DOHH2 (cell line): ENCODE measurements at regions not wholly inside any gene's neighbourhood (a gene's known extent, or its start where the extent isn't known, plus 50 kb on each side); places are given as distances from the start of the nearest gene placed in this dataset.

Experiments
- H3F3A ChIP-seq: fragments of 200-600 bp; sonication (generic), shearing (Covaris generic); 2 replicates; pipeline ENCODE4 v1.6.0; 2016; ENCODE audit warnings: antibody characterized with exemption, mild to moderate bottlenecking; ENCODE audit not compliant: control insufficient read depth, insufficient read depth
- H3K27ac ChIP-seq: fragments of 200-600 bp; sonication (generic); 2 replicates; pipeline ENCODE4 v1.5.1; 2014; ENCODE audit warnings: low read depth, mild to moderate bottlenecking, low read length, moderate library complexity
- H3K27me3 ChIP-seq: fragments of 200-600 bp; sonication (generic); 2 replicates; pipeline ENCODE4 v1.6.1; 2014; ENCODE audit warnings: mild to moderate bottlenecking, low read length, mixed read lengths; ENCODE audit not compliant: control insufficient read depth
- H3K36me3 ChIP-seq: fragments of 200-600 bp; sonication (generic); 2 replicates; pipeline ENCODE4 v1.6.1; 2014; ENCODE audit warnings: mild to moderate bottlenecking, low read length, moderate library complexity, mixed read lengths; ENCODE audit not compliant: control insufficient read depth
- H3K4me1 ChIP-seq: fragments of 200-600 bp; sonication (generic); 2 replicates; pipeline ENCODE4 v1.6.1; 2014; ENCODE audit warnings: mild to moderate bottlenecking, low read length, mixed read lengths; ENCODE audit not compliant: control insufficient read depth
- H3K4me2 ChIP-seq: fragments of 200-600 bp; sonication (generic); 2 replicates; pipeline ENCODE4 v1.6.0; 2014; ENCODE audit warnings: mild to moderate bottlenecking, low read length, moderate library complexity
- H3K4me3 ChIP-seq: fragments of 200-600 bp; sonication (generic); 2 replicates; pipeline ENCODE4 v1.5.1; 2014; ENCODE audit warnings: mild to moderate bottlenecking, low read length, mixed read lengths
- H3K79me2 ChIP-seq: fragments of 200-600 bp; sonication (generic); 2 replicates; pipeline ENCODE4 v1.6.1; 2014; ENCODE audit warnings: mild to moderate bottlenecking, low read length, mixed read lengths; ENCODE audit not compliant: control insufficient read depth
- H3K9me2 ChIP-seq: fragments of 200-600 bp; sonication (generic); replicated peaks from 2 replicates; pipeline ENCODE4 v1.6.1; 2014; ENCODE audit warnings: mild to moderate bottlenecking, low read length, mixed read lengths; ENCODE audit not compliant: control insufficient read depth
- H3K9me3 ChIP-seq: fragments of 200-600 bp; sonication (generic); 2 replicates; pipeline ENCODE4 v1.6.1; 2014; ENCODE audit warnings: antibody characterized with exemption, low read length, mixed read lengths; ENCODE audit not compliant: control insufficient read depth, insufficient read depth
- H4K20me1 ChIP-seq: fragments of 200-600 bp; sonication (generic); 2 replicates; pipeline ENCODE4 v1.6.0; 2014; ENCODE audit warnings: low read depth, mild to moderate bottlenecking, antibody characterized with exemption, low read length, moderate library complexity; ENCODE audit not compliant: control insufficient read depth, insufficient read depth
- EZH2phosphoT487 ChIP-seq: fragments of 200-600 bp; sonication (generic); IDR thresholded peaks from 2 replicates; pipeline ENCODE4 v1.6.1; 2017; ENCODE audit warnings: borderline replicate concordance, mild to moderate bottlenecking, antibody characterized with exemption, low read length, moderate library complexity, mixed read lengths
- TF ChIP-seq, protein P1 (sequence below): fragments of 200-600 bp; sonication (generic); IDR thresholded peaks from one replicate; pipeline ENCODE4 v1.5.1; 2014; ENCODE audit warnings: antibody characterized with exemption, mild to moderate bottlenecking, low read depth, low read length; ENCODE audit not compliant: poor library complexity, severe bottlenecking

GRCh38 chr7:121479466-121479865, 83.4 kb upstream of the FAM3C start:
- Histone ChIP-seq H3K27me3 (no peaks in the 10 kb centered on the region), H3K4me1 (no peaks in the 10 kb centered on the region), H3K9me3 (no peaks in the 10 kb centered on the region), H3K27ac (no peak overlapping the region), H3K4me3 (no peak overlapping the region), H3K36me3 (no peaks in the 10 kb centered on the region), H4K20me1 (no peaks in the 10 kb centered on the region), H3K4me2 (no peak overlapping the region), H3K9me2 (0 out of 2 replicates have a peak, but pooled peaks cover 2% of the 10 kb centered on the region), H3F3A (no peaks in the 10 kb centered on the region), H3K79me2 (no peaks in the 10 kb centered on the region)
- TF ChIP-seq, protein P1, sequence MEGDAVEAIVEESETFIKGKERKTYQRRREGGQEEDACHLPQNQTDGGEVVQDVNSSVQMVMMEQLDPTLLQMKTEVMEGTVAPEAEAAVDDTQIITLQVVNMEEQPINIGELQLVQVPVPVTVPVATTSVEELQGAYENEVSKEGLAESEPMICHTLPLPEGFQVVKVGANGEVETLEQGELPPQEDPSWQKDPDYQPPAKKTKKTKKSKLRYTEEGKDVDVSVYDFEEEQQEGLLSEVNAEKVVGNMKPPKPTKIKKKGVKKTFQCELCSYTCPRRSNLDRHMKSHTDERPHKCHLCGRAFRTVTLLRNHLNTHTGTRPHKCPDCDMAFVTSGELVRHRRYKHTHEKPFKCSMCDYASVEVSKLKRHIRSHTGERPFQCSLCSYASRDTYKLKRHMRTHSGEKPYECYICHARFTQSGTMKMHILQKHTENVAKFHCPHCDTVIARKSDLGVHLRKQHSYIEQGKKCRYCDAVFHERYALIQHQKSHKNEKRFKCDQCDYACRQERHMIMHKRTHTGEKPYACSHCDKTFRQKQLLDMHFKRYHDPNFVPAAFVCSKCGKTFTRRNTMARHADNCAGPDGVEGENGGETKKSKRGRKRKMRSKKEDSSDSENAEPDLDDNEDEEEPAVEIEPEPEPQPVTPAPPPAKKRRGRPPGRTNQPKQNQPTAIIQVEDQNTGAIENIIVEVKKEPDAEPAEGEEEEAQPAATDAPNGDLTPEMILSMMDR = no peak
- no peak for TF ChIP-seq EZH2phosphoT487

GRCh38 chr7:121475806-121476205, 79.7 kb upstream of the FAM3C start:
- H4K20me1 ChIP-seq = no peaks in the 10 kb centered on the region
- no peak overlapping the region for H3K4me3 ChIP-seq
- no peak overlapping the region for H3K27ac ChIP-seq
- TF ChIP-seq, protein P1 = no peak
- TF ChIP-seq EZH2phosphoT487 = no peak
- H3K9me2 ChIP-seq = no peaks in the 10 kb centered on the region
- no peaks in the 10 kb centered on the region for H3K9me3 ChIP-seq
- no peak overlapping the region for H3K4me2 ChIP-seq
- no peaks in the 10 kb centered on the region for H3K4me1 ChIP-seq
- no peaks in the 10 kb centered on the region for H3F3A ChIP-seq
- no peaks in the 10 kb centered on the region for H3K79me2 ChIP-seq
- no peaks in the 10 kb centered on the region for H3K27me3 ChIP-seq
- H3K36me3 ChIP-seq = no peaks in the 10 kb centered on the region

DNA sequence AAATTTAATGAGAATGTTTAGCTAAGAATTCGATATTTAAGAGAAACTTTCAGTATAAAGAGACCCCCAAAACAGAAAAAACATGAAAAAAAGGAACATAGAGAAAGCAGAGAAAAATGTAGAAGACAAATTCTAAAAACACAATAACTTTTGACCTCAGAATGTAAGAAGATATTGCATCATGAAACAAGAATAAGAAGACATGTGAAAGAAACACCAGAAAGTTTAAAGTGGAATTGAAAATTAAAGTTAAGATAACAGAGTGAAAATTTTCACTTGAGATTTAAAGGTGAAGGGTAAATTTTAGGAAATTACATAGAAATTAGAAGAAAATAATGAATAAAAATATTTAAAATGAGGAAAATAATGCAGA, 78.2 kb upstream of the FAM3C start:
- H3K36me3 ChIP-seq = no peaks in the 10 kb centered on the region
- H4K20me1 ChIP-seq = no peaks in the 10 kb centered on the region
- no peaks in the 10 kb centered on the region for H3K9me2 ChIP-seq
- H3K27ac ChIP-seq = no peak overlapping the region
- no peaks in the 10 kb centered on the region for H3K4me1 ChIP-seq
- H3K4me3 ChIP-seq = no peak overlapping the region
- H3K4me2 ChIP-seq = no peak overlapping the region
- TF ChIP-seq, protein P1 = no peak
- no peak for TF ChIP-seq EZH2phosphoT487
- H3K9me3 ChIP-seq = no peaks in the 10 kb centered on the region
- no peaks in the 10 kb centered on the region for H3K79me2 ChIP-seq
- no peaks in the 10 kb centered on the region for H3K27me3 ChIP-seq
- H3F3A ChIP-seq = no peaks in the 10 kb centered on the region
